ENCODE measurements at regions not wholly inside any gene's neighbourhood (a gene's known extent, or its start where the extent isn't known, plus 50 kb on each side); places are given as distances from the start of the nearest gene placed in this dataset.
"Not testable (repeated sequence)": the region's sequence is repeated elsewhere in the genome, so short reads cannot be mapped to it uniquely, and the experiment has no call there.

- DNase-seq = peak in 2 of 3 donors; percentile 14 to 29
- Histone ChIP-seq H3K4me1 (ENCODE audit: control insufficient read depth, insufficient read depth, low read length, poor library complexity, severe bottlenecking) (no peaks in the 10 kb centered on the region), H3K27ac (ENCODE audit: insufficient read depth, low read length, poor library complexity, severe bottlenecking) (no peak overlapping the region), H3K36me3 (ENCODE audit: control insufficient read depth, insufficient read depth, low read length) (no peaks in the 10 kb centered on the region), H3K9me3 (ENCODE audit: control insufficient read depth, low read length) (no peaks in the 10 kb centered on the region), H3K4me3 (ENCODE audit: insufficient read depth, low read depth, low read length, poor library complexity, severe bottlenecking) (peak overlapping the region; percentile 55), H3K27me3 (replicated peaks; ENCODE audit: control insufficient read depth, insufficient read depth, low read length, poor library complexity, severe bottlenecking) (no peaks in the 10 kb centered on the region)
Observed at GRCh38 chr15:77944002-77944867, 133.3 kb downstream of the TBC1D2B start.

- Histone ChIP-seq H3K4me3 (ENCODE audit: insufficient read depth, low read depth, low read length, poor library complexity, severe bottlenecking) (no peak overlapping the region), H3K4me1 (ENCODE audit: control insufficient read depth, insufficient read depth, low read length, poor library complexity, severe bottlenecking) (no peaks in the 10 kb centered on the region), H3K27ac (ENCODE audit: insufficient read depth, low read length, poor library complexity, severe bottlenecking) (no peak overlapping the region), H3K27me3 (replicated peaks; ENCODE audit: control insufficient read depth, insufficient read depth, low read length, poor library complexity, severe bottlenecking) (no peaks in the 10 kb centered on the region), H3K36me3 (ENCODE audit: control insufficient read depth, insufficient read depth, low read length) (no peaks in the 10 kb centered on the region), H3K9me3 (ENCODE audit: control insufficient read depth, low read length) (no peaks in the 10 kb centered on the region)
- DNase-seq = no peak
Observed at GRCh38 chr15:77942611-77943211, 134.8 kb downstream of the TBC1D2B start.

- H3K27me3 ChIP-seq (replicated peaks; ENCODE audit: control insufficient read depth, insufficient read depth, low read length, poor library complexity, severe bottlenecking); DNase-seq; H3K9me3 ChIP-seq (ENCODE audit: control insufficient read depth, low read length); H3K4me1 ChIP-seq (ENCODE audit: control insufficient read depth, insufficient read depth, low read length, poor library complexity, severe bottlenecking); H3K27ac ChIP-seq (ENCODE audit: insufficient read depth, low read length, poor library complexity, severe bottlenecking); H3K36me3 ChIP-seq (ENCODE audit: control insufficient read depth, insufficient read depth, low read length); H3K4me3 ChIP-seq (ENCODE audit: insufficient read depth, low read depth, low read length, poor library complexity, severe bottlenecking): not testable (repeated sequence)
Observed at GRCh38 chr15:77941090-77941827, 136.3 kb downstream of the TBC1D2B start.

GRCh38 chr15:77940381-77940947, 137.0 kb downstream of the TBC1D2B start:
- H3K27ac ChIP-seq (ENCODE audit: insufficient read depth, low read length, poor library complexity, severe bottlenecking) = no peak overlapping the region
- H3K9me3 ChIP-seq (ENCODE audit: control insufficient read depth, low read length) = no peaks in the 10 kb centered on the region
- H3K27me3 ChIP-seq (replicated peaks; ENCODE audit: control insufficient read depth, insufficient read depth, low read length, poor library complexity, severe bottlenecking) = no peaks in the 10 kb centered on the region
- DNase-seq = no peak
- H3K4me1 ChIP-seq (ENCODE audit: control insufficient read depth, insufficient read depth, low read length, poor library complexity, severe bottlenecking) = no peaks in the 10 kb centered on the region
- H3K4me3 ChIP-seq (ENCODE audit: insufficient read depth, low read depth, low read length, poor library complexity, severe bottlenecking) = no peak overlapping the region
- no peaks in the 10 kb centered on the region for H3K36me3 ChIP-seq (ENCODE audit: control insufficient read depth, insufficient read depth, low read length)

- Histone ChIP-seq H3K9me3 (ENCODE audit: control insufficient read depth, low read length) (no peaks in the 10 kb centered on the region), H3K27ac (ENCODE audit: insufficient read depth, low read length, poor library complexity, severe bottlenecking) (no peak overlapping the region), H3K27me3 (replicated peaks; ENCODE audit: control insufficient read depth, insufficient read depth, low read length, poor library complexity, severe bottlenecking) (no peaks in the 10 kb centered on the region), H3K36me3 (ENCODE audit: control insufficient read depth, insufficient read depth, low read length) (no peaks in the 10 kb centered on the region), H3K4me1 (ENCODE audit: control insufficient read depth, insufficient read depth, low read length, poor library complexity, severe bottlenecking) (no peaks in the 10 kb centered on the region), H3K4me3 (ENCODE audit: insufficient read depth, low read depth, low read length, poor library complexity, severe bottlenecking) (no peak overlapping the region)
- no peak for DNase-seq
Observed at GRCh38 chr15:77939851-77940250, 137.7 kb downstream of the TBC1D2B start.

- H3K27ac ChIP-seq (ENCODE audit: insufficient read depth, low read length, poor library complexity, severe bottlenecking); H3K36me3 ChIP-seq (ENCODE audit: control insufficient read depth, insufficient read depth, low read length); H3K9me3 ChIP-seq (ENCODE audit: control insufficient read depth, low read length); H3K4me1 ChIP-seq (ENCODE audit: control insufficient read depth, insufficient read depth, low read length, poor library complexity, severe bottlenecking); H3K27me3 ChIP-seq (replicated peaks; ENCODE audit: control insufficient read depth, insufficient read depth, low read length, poor library complexity, severe bottlenecking); H3K4me3 ChIP-seq (ENCODE audit: insufficient read depth, low read depth, low read length, poor library complexity, severe bottlenecking); DNase-seq: not testable (repeated sequence)
Observed at GRCh38 chr15:77939026-77939425, 138.5 kb downstream of the TBC1D2B start.

GRCh38 chr15:77938546-77938945, 139.0 kb downstream of the TBC1D2B start:
- DNase-seq; H3K9me3 ChIP-seq (ENCODE audit: control insufficient read depth, low read length); H3K4me1 ChIP-seq (ENCODE audit: control insufficient read depth, insufficient read depth, low read length, poor library complexity, severe bottlenecking); H3K4me3 ChIP-seq (ENCODE audit: insufficient read depth, low read depth, low read length, poor library complexity, severe bottlenecking); H3K27ac ChIP-seq (ENCODE audit: insufficient read depth, low read length, poor library complexity, severe bottlenecking); H3K36me3 ChIP-seq (ENCODE audit: control insufficient read depth, insufficient read depth, low read length); H3K27me3 ChIP-seq (replicated peaks; ENCODE audit: control insufficient read depth, insufficient read depth, low read length, poor library complexity, severe bottlenecking): not testable (repeated sequence)

- not testable (repeated sequence) for H3K36me3 ChIP-seq (ENCODE audit: control insufficient read depth, insufficient read depth, low read length); H3K4me3 ChIP-seq (ENCODE audit: insufficient read depth, low read depth, low read length, poor library complexity, severe bottlenecking); H3K27ac ChIP-seq (ENCODE audit: insufficient read depth, low read length, poor library complexity, severe bottlenecking); H3K4me1 ChIP-seq (ENCODE audit: control insufficient read depth, insufficient read depth, low read length, poor library complexity, severe bottlenecking); H3K27me3 ChIP-seq (replicated peaks; ENCODE audit: control insufficient read depth, insufficient read depth, low read length, poor library complexity, severe bottlenecking); DNase-seq; H3K9me3 ChIP-seq (ENCODE audit: control insufficient read depth, low read length)
Observed at GRCh38 chr15:77936567-77936966, 140.9 kb downstream of the TBC1D2B start.

GRCh38 chr15:77934516-77934915, 143.0 kb downstream of the TBC1D2B start:
- not testable (repeated sequence) for H3K4me1 ChIP-seq (ENCODE audit: control insufficient read depth, insufficient read depth, low read length, poor library complexity, severe bottlenecking); H3K4me3 ChIP-seq (ENCODE audit: insufficient read depth, low read depth, low read length, poor library complexity, severe bottlenecking); H3K9me3 ChIP-seq (ENCODE audit: control insufficient read depth, low read length); DNase-seq; H3K36me3 ChIP-seq (ENCODE audit: control insufficient read depth, insufficient read depth, low read length); H3K27ac ChIP-seq (ENCODE audit: insufficient read depth, low read length, poor library complexity, severe bottlenecking); H3K27me3 ChIP-seq (replicated peaks; ENCODE audit: control insufficient read depth, insufficient read depth, low read length, poor library complexity, severe bottlenecking)

- not testable (repeated sequence) for H3K36me3 ChIP-seq (ENCODE audit: control insufficient read depth, insufficient read depth, low read length); H3K27me3 ChIP-seq (replicated peaks; ENCODE audit: control insufficient read depth, insufficient read depth, low read length, poor library complexity, severe bottlenecking); H3K4me3 ChIP-seq (ENCODE audit: insufficient read depth, low read depth, low read length, poor library complexity, severe bottlenecking); H3K9me3 ChIP-seq (ENCODE audit: control insufficient read depth, low read length); DNase-seq; H3K4me1 ChIP-seq (ENCODE audit: control insufficient read depth, insufficient read depth, low read length, poor library complexity, severe bottlenecking); H3K27ac ChIP-seq (ENCODE audit: insufficient read depth, low read length, poor library complexity, severe bottlenecking)
Observed at GRCh38 chr15:77930907-77931306, 146.6 kb downstream of the TBC1D2B start.
